DND-41 (cell line): ENCODE measurements at regions not wholly inside any gene's neighbourhood (a gene's known extent, or its start where the extent isn't known, plus 50 kb on each side); places are given as distances from the start of the nearest gene placed in this dataset.

Experiments
- ATAC-seq: fragments of 200-7000 bp; cut with Tn5 transposase; 3 replicates; pipeline ENCODE4 v1.9.1; 2021; ENCODE audit warnings: low read depth; ENCODE audit not compliant: insufficient read depth
- DNase-seq: peaks from one replicate; pipeline ENCODE4 v3.0.0-alpha.2; 2020
- H2AFZ ChIP-seq: 2 replicates; pipeline ENCODE4 v1.6.0; 2012; ENCODE audit warnings: low read depth, low read length
- H3K27ac ChIP-seq: 2 replicates; pipeline ENCODE4 v1.5.1; 2012; ENCODE audit warnings: low read length, inconsistent platforms
- H3K27me3 ChIP-seq: fragments of 200-600 bp; sonication (generic); 2 replicates; pipeline ENCODE4 v1.6.0; 2012; ENCODE audit warnings: low read length, mild to moderate bottlenecking, inconsistent platforms; ENCODE audit not compliant: insufficient read depth, poor library complexity
- H3K36me3 ChIP-seq: 2 replicates; pipeline ENCODE4 v1.5.1; 2012; ENCODE audit warnings: low read length, inconsistent platforms; ENCODE audit not compliant: insufficient read depth
- H3K4me1 ChIP-seq: 2 replicates; pipeline ENCODE4 v1.5.1; 2012; ENCODE audit warnings: mild to moderate bottlenecking, low read length; ENCODE audit not compliant: insufficient read depth
- H3K4me2 ChIP-seq: 2 replicates; pipeline ENCODE4 v1.6.0; 2012; ENCODE audit warnings: mild to moderate bottlenecking, moderate library complexity, low read length, inconsistent platforms; ENCODE audit not compliant: insufficient read depth
- H3K4me3 ChIP-seq, 2 experiments: fragments of 200-600 bp in 1 of 2; shearing (Covaris generic) in 1 of 2; 2 replicates each; pipeline ENCODE4 v1.5.1; 2012 to 2016; ENCODE audit warnings: inconsistent platforms in 2 of 2, low read length in 2 of 2, mild to moderate bottlenecking in 2 of 2, low read depth in 1 of 2, moderate library complexity in 1 of 2
- H3K79me2 ChIP-seq: 2 replicates; pipeline ENCODE4 v1.6.0; 2012; ENCODE audit warnings: low read length, inconsistent platforms; ENCODE audit not compliant: insufficient read depth
- H3K9ac ChIP-seq: 2 replicates; pipeline ENCODE4 v1.6.0; 2012; ENCODE audit warnings: low read depth, mild to moderate bottlenecking, inconsistent platforms, low read length, moderate library complexity
- H3K9me3 ChIP-seq: 2 replicates; pipeline ENCODE4 v1.5.1; 2012; ENCODE audit warnings: low read length, moderate library complexity, mild to moderate bottlenecking, inconsistent platforms; ENCODE audit not compliant: insufficient read depth, severe bottlenecking
- H4K20me1 ChIP-seq: 2 replicates; pipeline ENCODE4 v1.6.0; 2012; ENCODE audit warnings: low read length; ENCODE audit not compliant: insufficient read depth
- EZH2 ChIP-seq: IDR thresholded peaks from 3 replicates; pipeline ENCODE4 v1.6.1; 2012; ENCODE audit warnings: borderline replicate concordance, low read depth, mild to moderate bottlenecking, moderate library complexity, low read length, inconsistent platforms; ENCODE audit not compliant: severe bottlenecking
- TF ChIP-seq, protein P1 (sequence below): IDR thresholded peaks from 2 replicates; pipeline ENCODE4 v1.5.1; 2012; ENCODE audit warnings: borderline replicate concordance, low read length, moderate library complexity, mild to moderate bottlenecking; ENCODE audit not compliant: poor library complexity, severe bottlenecking; ENCODE audit errors: extremely low read depth

DNA sequence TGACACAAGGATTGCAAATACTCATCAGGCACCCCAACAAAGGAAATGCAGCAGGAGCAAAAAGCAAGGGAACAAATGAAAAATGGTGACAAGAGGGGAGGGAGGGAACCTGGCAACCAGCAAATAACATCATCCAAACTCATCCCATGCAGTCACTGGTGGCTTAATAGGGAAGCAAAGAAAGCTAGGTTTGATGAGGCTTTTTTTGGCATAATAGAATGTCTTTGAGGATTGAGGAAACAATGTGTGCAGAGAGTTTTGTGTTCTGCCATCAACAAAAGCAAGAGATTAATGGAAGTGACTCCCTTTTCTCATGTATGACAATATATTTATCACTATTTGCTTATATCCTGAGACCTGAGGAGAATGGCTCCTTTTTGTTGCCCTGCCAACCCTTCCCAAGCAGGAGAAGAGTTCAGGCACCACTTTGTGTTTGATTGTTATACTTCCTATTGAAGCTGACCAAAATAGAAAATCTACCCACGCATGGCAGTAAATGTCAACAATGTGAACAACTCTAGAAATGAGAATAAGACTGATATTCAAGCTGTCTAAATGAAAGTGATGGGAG lies 375.7 kb downstream of the CAAP1 start:
- no peak for ATAC-seq
- no peaks in the 10 kb centered on the region for H4K20me1 ChIP-seq
- H3K4me3 ChIP-seq = no peak overlapping the region
- H3K27ac ChIP-seq = no peak overlapping the region
- H3K4me2 ChIP-seq = no peak overlapping the region
- no peak for DNase-seq
- no peaks in the 10 kb centered on the region for H3K79me2 ChIP-seq
- TF ChIP-seq EZH2 = no peak
- TF ChIP-seq, protein P1, sequence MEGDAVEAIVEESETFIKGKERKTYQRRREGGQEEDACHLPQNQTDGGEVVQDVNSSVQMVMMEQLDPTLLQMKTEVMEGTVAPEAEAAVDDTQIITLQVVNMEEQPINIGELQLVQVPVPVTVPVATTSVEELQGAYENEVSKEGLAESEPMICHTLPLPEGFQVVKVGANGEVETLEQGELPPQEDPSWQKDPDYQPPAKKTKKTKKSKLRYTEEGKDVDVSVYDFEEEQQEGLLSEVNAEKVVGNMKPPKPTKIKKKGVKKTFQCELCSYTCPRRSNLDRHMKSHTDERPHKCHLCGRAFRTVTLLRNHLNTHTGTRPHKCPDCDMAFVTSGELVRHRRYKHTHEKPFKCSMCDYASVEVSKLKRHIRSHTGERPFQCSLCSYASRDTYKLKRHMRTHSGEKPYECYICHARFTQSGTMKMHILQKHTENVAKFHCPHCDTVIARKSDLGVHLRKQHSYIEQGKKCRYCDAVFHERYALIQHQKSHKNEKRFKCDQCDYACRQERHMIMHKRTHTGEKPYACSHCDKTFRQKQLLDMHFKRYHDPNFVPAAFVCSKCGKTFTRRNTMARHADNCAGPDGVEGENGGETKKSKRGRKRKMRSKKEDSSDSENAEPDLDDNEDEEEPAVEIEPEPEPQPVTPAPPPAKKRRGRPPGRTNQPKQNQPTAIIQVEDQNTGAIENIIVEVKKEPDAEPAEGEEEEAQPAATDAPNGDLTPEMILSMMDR = no peak
- H3K36me3 ChIP-seq = no peaks in the 10 kb centered on the region
- H3K27me3 ChIP-seq = no peaks in the 10 kb centered on the region
- no peak overlapping the region for H2AFZ ChIP-seq
- no peak overlapping the region for H3K9ac ChIP-seq
- no peaks in the 10 kb centered on the region for H3K4me1 ChIP-seq
- H3K9me3 ChIP-seq = no peaks in the 10 kb centered on the region

GRCh38 chr9:26513730-26514129 lies 378.9 kb downstream of the CAAP1 start:
- H3K27ac ChIP-seq = no peak overlapping the region
- no peak overlapping the region for H2AFZ ChIP-seq
- H3K4me3 ChIP-seq = no peak overlapping the region
- no peaks in the 10 kb centered on the region for H3K79me2 ChIP-seq
- TF ChIP-seq EZH2 = no peak
- TF ChIP-seq, protein P1 = no peak
- DNase-seq = no peak
- H3K9ac ChIP-seq = no peak overlapping the region
- H3K27me3 ChIP-seq = no peaks in the 10 kb centered on the region
- H3K4me2 ChIP-seq = no peak overlapping the region
- no peak for ATAC-seq
- no peaks in the 10 kb centered on the region for H3K9me3 ChIP-seq
- H3K4me1 ChIP-seq = no peaks in the 10 kb centered on the region
- H4K20me1 ChIP-seq = no peaks in the 10 kb centered on the region
- H3K36me3 ChIP-seq = no peaks in the 10 kb centered on the region

DNA sequence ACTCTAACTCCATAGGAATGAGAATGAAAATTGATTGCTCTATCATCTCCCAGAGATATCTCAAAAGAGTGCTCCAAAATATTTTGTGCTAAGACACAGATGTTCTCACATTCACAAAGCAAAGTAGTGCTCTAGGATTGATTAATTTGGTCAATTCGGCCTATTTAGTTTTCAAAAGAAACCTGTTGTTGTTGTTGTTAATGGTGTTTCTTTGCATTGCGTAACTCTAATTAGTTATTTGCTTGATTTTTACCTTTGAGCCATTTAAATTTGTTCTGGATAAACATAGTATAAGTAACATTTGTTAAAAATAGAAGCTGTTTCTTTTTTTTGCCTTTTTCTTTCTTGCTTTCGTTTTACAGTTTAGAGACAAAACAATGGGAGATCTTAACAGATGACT lies 382.5 kb downstream of the CAAP1 start:
- TF ChIP-seq, protein P1 = no peak
- TF ChIP-seq EZH2 = no peak
- ATAC-seq = no peak

GRCh38 chr9:26508897-26509296 lies 383.7 kb downstream of the CAAP1 start:
- DNase-seq (no peak), ATAC-seq (no peak)
- Histone ChIP-seq H3K79me2 (no peaks in the 10 kb centered on the region), H3K36me3 (no peaks in the 10 kb centered on the region), H3K9me3 (no peaks in the 10 kb centered on the region), H2AFZ (no peak overlapping the region), H3K4me3 (no peak overlapping the region), H4K20me1 (no peaks in the 10 kb centered on the region), H3K4me2 (no peak overlapping the region), H3K27me3 (no peaks in the 10 kb centered on the region), H3K27ac (no peak overlapping the region), H3K4me1 (no peaks in the 10 kb centered on the region), H3K9ac (no peak overlapping the region)
- TF ChIP-seq, protein P1 = no peak
- TF ChIP-seq EZH2 = no peak

More for the DNA sequence above, 382.5 kb downstream of the CAAP1 start:
- DNase-seq = no peak
- no peaks in the 10 kb centered on the region for H4K20me1 ChIP-seq
- H3K9ac ChIP-seq = no peak overlapping the region
- no peak overlapping the region for H3K27ac ChIP-seq
- no peaks in the 10 kb centered on the region for H3K27me3 ChIP-seq
- H3K79me2 ChIP-seq = no peaks in the 10 kb centered on the region
- H3K36me3 ChIP-seq = no peaks in the 10 kb centered on the region
- no peaks in the 10 kb centered on the region for H3K4me1 ChIP-seq
- no peak overlapping the region for H3K4me2 ChIP-seq
- no peaks in the 10 kb centered on the region for H3K9me3 ChIP-seq
- no peak overlapping the region for H3K4me3 ChIP-seq
- no peak overlapping the region for H2AFZ ChIP-seq
